ENCODE measurements at regions not wholly inside any gene's neighbourhood (a gene's known extent, or its start where the extent isn't known, plus 50 kb on each side); places are given as distances from the start of the nearest gene placed in this dataset.

DNA sequence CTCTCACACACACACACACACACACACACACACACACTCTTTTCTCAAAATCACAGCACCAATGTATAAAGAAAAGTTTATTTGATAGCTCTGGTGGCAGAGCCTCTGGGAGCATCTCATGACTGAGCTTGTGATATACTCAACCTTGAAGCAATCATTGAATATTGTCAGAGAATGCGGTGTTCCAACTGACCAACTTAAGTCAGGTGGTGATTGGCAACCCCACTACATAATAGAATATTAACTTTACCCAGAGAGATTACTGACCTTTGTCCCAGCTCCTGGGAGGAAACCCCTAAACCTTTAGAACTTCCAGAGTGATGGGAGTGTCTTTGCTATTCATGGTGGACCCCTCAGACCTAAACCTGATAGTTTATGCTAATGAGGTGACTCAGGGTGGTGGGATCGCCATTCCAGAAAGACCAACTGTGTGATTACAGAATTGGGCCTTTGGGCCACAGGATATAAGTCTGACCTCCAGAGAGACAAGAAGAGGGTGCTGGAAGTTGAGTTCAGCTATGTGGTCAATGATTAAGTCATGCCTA lies 143.1 kb downstream of the OTUD1 start:
- TF ChIP-seq, protein P1, sequence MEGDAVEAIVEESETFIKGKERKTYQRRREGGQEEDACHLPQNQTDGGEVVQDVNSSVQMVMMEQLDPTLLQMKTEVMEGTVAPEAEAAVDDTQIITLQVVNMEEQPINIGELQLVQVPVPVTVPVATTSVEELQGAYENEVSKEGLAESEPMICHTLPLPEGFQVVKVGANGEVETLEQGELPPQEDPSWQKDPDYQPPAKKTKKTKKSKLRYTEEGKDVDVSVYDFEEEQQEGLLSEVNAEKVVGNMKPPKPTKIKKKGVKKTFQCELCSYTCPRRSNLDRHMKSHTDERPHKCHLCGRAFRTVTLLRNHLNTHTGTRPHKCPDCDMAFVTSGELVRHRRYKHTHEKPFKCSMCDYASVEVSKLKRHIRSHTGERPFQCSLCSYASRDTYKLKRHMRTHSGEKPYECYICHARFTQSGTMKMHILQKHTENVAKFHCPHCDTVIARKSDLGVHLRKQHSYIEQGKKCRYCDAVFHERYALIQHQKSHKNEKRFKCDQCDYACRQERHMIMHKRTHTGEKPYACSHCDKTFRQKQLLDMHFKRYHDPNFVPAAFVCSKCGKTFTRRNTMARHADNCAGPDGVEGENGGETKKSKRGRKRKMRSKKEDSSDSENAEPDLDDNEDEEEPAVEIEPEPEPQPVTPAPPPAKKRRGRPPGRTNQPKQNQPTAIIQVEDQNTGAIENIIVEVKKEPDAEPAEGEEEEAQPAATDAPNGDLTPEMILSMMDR (IDR thresholded peaks at IDR 0.05; ENCODE audit: insufficient read depth, low read depth, low read length) = no peak
- no peak for TF ChIP-seq EZH2 (IDR thresholded peaks at IDR 0.05; ENCODE audit: insufficient read depth, low read length)

Data from astrocyte (in vitro differentiated cells and primary cell).